GM04503 (cell line): ENCODE measurements at regions not wholly inside any gene's neighbourhood (a gene's known extent, or its start where the extent isn't known, plus 50 kb on each side); places are given as distances from the start of the nearest gene placed in this dataset.
"Not testable (repeated sequence)": the region's sequence is repeated elsewhere in the genome, so short reads cannot be mapped to it uniquely, and the experiment has no call there.

Source experiments
- DNase-seq: peaks from one replicate; pipeline ENCODE4 v3.0.0-alpha.2; 2012; ENCODE audit warnings: low read depth

DNA sequence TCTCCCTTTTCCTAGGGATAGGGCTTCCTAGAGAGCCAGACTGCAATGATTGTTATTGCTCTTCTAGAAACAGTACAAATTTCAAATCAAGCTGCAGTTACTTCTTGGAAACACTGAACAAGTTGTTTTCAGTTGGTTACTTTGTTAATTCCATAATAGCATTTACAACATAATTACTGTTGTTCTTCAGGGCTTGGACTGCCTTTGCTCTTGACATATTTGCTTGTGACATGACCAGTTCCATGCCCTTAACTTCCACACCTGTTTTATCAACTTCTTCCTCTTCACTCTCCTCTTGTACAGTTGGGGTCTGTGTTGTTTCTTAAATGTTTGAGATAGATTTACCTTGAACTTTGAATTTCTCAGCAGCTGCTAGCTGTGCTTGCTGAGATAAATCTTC, 104.4 kb downstream of the SEC23IP start:
- no peak for DNase-seq

DNA sequence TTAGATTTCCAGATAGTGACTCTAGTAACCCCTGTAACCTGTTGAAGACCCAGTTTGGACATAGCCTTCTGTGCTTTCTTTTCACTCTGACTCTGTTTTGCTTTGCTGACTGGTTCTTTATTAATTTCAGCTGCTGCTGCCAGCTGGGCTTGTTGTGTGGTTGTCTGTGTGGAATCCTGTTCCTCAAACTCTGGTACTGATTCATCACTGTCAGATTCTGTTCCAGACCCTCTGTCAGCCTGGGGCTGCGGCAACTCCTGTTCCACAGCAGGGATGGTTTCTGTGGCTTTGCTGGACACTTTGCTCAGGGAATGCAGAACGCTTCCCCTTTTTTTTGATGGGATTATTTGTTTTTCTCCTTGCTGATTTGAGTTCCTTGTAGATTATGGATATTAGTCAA, 104.9 kb downstream of the SEC23IP start:
- no peak for DNase-seq

DNA sequence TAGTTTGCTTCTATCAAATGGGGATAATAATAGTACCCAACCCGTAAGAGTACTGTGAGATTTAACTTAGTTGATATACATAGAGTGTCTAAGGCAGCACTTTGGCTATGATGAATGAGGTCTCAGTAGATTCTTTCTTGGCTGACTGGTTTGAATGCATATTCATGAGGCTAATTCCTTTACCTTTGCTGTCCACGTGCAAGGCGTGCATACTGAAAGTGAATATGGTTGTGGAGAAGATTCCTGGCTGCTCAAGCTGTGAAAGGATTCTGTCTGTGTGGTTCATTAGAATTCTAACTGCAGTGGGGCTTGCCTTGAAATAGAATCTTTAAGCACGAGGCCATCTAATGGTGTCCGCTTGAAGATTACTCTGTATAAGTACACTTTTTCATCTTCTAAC, 110.3 kb downstream of the SEC23IP start:
- no peak for DNase-seq

DNA sequence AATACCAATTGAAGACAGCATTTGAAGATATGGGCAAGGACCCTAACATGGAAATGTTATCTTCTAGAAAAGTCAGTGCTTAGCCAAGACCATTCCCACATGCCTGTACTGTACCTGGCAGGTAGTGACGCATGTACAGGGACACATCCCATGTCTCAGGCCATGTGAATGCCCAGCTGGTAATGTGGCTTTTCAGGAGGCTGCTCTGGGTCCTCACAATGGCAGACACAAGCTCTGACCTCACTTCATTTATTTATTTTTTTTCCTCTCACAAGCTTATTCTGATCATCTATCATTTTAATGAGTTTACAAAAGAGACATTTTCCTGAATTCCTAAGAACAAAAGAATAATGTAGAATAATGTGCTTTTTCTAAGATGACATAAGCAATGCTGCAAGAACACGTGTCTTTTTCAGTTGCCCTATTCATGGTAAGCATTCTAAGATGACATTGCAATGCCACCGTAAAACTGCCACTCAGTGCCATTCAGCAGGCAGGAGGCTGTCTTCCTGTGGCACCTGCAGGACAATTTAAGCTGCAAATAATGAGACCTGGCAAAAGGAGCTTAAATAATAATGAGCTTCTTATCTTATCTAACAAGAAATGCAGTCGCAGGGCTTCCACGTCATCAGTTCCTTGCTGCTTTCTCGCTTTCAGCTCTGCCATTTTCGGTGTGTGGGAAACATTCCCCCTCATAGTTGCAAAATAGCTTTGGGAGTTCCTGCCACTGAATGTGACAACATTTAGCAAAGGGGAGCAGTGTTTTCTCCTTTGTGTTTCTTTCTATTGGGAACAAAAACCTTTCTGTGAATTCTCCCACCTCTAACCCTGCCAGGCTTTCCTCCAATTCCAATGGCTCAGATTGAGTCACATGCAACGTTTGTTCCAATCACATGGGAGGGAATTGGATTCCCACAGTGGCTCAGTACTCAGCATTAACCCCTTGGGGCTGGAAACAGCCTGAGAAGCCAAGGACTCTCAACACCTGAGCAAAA, 113.0 kb downstream of the SEC23IP start:
- no peak for DNase-seq

GRCh38 chr10:120007261-120007660, 114.7 kb downstream of the SEC23IP start:
- no peak for DNase-seq

GRCh38 chr10:120011359-120012130, 119.0 kb downstream of the SEC23IP start:
- no peak for DNase-seq

- no peak for DNase-seq
Measured at GRCh38 chr10:120012131-120012400, 119.5 kb downstream of the SEC23IP start.

- no peak for DNase-seq
Measured at GRCh38 chr10:120012566-120012965, 120.0 kb downstream of the SEC23IP start.

GRCh38 chr10:120014031-120014430, 121.5 kb downstream of the SEC23IP start:
- DNase-seq: no peak

- DNase-seq: no peak
Measured at GRCh38 chr10:120015064-120015463, 122.5 kb downstream of the SEC23IP start.

GRCh38 chr10:120016906-120017305, 124.4 kb downstream of the SEC23IP start:
- no peak for DNase-seq

GRCh38 chr10:120017733-120018417, 125.3 kb downstream of the SEC23IP start:
- no peak for DNase-seq

GRCh38 chr10:120018695-120019094, 126.2 kb downstream of the SEC23IP start:
- no peak for DNase-seq

GRCh38 chr10:120019568-120019967, 127.0 kb downstream of the SEC23IP start:
- no peak for DNase-seq

DNA sequence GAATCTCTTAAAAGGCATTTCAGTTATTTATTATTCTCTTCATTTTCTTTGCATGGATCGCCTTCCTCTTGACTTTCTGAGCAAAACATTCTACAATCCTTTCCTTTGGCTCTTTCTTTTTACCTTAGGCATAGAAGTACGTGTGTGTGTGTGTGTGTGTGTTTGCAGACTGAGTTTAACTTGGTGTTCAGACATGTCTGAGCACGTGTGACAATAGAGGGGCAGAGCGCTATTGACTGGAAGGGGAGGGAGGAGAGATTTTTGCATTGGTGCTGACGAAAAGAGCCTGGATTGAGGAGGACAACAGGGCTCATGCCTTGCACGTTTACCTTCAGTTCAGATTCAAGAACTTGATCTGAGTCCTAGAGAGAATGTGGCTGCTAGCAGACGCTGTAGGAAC, 129.8 kb downstream of the SEC23IP start:
- DNase-seq: no peak

- no peak for DNase-seq
Measured at GRCh38 chr10:120034236-120034635, 141.7 kb downstream of the SEC23IP start.

DNA sequence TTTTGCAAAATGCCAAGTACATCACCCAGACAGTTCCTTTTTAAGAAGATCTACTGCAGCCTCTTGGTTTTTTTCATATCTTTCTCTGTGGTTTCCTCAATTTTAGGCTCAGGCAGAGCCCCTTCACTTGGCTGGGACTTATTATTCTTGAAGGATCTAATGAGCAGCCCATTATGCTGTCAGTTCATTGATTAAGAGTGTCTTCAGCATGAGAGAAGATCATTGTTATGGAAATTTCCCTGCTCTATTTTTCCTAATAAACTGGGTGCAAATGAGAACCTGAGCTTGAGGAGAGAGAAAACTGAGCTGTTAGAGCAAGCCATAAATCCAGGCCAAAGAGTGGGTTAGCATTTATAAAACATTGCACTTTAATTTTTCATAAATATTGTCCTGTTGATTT, 146.5 kb downstream of the SEC23IP start:
- DNase-seq: no peak

DNA sequence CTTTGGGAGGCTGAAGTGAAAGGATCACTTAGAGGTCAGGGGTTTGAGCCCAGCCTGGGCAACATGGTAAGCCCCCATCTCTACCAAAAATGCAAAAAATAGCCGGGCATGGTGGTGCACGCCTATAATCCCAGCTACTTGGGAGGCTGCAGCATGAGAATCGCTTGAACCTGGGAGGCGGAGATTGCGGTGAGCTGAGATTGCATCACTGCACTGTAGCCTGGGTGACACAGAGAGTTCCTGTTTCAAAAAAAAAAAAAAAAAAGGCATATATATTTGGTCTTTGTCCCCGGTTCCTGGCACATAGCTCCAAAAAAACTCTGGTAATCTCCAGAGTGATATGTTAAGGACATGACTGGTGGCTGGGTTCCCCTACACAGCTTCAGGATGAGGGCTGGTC, 147.3 kb downstream of the SEC23IP start:
- no peak for DNase-seq

GRCh38 chr10:120041807-120042559, 149.5 kb downstream of the SEC23IP start:
- DNase-seq: no peak

GRCh38 chr10:120042705-120043104, 150.2 kb downstream of the SEC23IP start:
- DNase-seq: no peak

GRCh38 chr10:120047373-120047772, 154.8 kb downstream of the SEC23IP start:
- DNase-seq: not testable (repeated sequence)

DNA sequence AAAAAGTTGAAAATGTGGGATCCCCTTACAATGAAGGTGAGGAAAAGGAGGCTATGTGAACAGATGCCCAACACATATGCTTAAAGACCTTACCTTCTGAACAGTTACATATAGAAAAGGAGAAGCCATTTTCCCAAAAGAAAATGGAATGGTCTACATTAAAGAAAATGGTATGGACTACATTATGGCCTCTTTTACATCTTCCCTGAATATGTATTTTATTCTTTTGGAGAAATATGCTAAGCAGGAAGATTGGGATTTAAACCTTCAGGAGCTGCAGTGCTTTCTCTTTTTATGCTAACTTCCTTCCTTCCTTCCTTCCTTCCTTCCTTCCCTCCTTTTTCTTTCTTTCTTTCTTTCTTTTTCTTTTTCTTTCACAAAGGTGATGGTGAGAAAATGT, 155.4 kb downstream of the SEC23IP start:
- DNase-seq: no peak
